PC-9 (cell line): ENCODE measurements at regions not wholly inside any gene's neighbourhood (a gene's known extent, or its start where the extent isn't known, plus 50 kb on each side); places are given as distances from the start of the nearest gene placed in this dataset.

ENCODE experiments used
- EZH2 ChIP-seq: fragments of 200-600 bp; sonication (generic); IDR thresholded peaks from 2 replicates; pipeline ENCODE4 v1.8.0; 2017; ENCODE audit warnings: antibody characterized with exemption, low read depth
- TF ChIP-seq, protein P1 (sequence below): fragments of 200-600 bp; sonication (generic); conservative IDR thresholded peaks from 2 replicates; pipeline ENCODE4 v1.6.1; 2017; ENCODE audit warnings: mixed run types, antibody characterized with exemption, mild to moderate bottlenecking, moderate library complexity

DNA sequence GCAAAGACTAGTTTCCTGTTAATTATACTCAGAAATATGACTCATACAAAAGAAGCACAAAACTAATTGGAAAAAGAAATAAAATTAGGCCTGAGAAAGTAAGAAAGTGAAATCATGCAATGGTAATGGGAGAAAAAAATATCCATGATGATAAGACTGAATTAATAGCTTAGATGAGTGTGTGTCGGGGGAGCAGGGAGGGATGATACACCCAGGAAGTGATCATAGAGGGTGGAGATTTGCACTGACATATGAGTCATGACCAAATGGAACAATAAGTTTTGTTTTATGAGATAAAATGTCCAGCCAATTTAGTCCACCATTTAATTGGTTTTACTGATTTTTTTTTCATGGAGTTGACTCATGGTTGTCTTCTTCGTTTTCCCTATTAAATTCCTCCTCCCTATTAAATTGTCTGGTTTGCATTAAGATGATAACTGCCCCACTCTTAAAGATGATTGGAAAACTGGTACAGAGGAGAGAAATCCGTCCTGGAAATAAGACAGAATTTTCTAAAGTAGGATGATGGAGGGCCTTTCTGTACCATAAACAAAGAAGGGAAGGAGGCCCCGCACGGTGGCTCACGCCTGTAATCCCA is 111.7 kb upstream of the KCNJ6 start:
- TF ChIP-seq, protein P1, sequence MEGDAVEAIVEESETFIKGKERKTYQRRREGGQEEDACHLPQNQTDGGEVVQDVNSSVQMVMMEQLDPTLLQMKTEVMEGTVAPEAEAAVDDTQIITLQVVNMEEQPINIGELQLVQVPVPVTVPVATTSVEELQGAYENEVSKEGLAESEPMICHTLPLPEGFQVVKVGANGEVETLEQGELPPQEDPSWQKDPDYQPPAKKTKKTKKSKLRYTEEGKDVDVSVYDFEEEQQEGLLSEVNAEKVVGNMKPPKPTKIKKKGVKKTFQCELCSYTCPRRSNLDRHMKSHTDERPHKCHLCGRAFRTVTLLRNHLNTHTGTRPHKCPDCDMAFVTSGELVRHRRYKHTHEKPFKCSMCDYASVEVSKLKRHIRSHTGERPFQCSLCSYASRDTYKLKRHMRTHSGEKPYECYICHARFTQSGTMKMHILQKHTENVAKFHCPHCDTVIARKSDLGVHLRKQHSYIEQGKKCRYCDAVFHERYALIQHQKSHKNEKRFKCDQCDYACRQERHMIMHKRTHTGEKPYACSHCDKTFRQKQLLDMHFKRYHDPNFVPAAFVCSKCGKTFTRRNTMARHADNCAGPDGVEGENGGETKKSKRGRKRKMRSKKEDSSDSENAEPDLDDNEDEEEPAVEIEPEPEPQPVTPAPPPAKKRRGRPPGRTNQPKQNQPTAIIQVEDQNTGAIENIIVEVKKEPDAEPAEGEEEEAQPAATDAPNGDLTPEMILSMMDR = no peak
- no peak for TF ChIP-seq EZH2
